Endothelial cell of umbilical vein (primary cell): ENCODE measurements at regions not wholly inside any gene's neighbourhood (a gene's known extent, or its start where the extent isn't known, plus 50 kb on each side); places are given as distances from the start of the nearest gene placed in this dataset.

Experiments used
- BruUV-seq: library from RNA; stranded (reverse); fragments of 400-500 nt; replicated peaks from 2 replicates; lab custom pipeline; 2021; lab: Mats Ljungman, UMichigan
- CTCF ChIA-PET: fragments of 300-600, 350-600 bp; sonication (Branson Sonifier 250); formaldehyde crosslinking; loops from one replicate; lab custom pipeline; 2021; ENCODE audit warnings: antibody characterized with exemption, inconsistent platforms; lab: Charles Lee
- POLR2A ChIA-PET: fragments of 300-600, 350-600 bp; sonication (Branson Sonifier 250); formaldehyde crosslinking; loops from one replicate; lab custom pipeline; 2021; ENCODE audit warnings: antibody characterized with exemption, inconsistent platforms; lab: Charles Lee
- DNase-seq: peaks from one replicate; pipeline ENCODE4 v3.0.0-alpha.2; 2011; ENCODE audit warnings: low read depth, low spot score
- FAIRE-seq: peaks from 2 replicates; lab custom pipeline; 2011; peaks lifted over from hg19 to GRCh38; lab: Jason Lieb, UNC
- H2AFZ ChIP-seq: 2 replicates; pipeline ENCODE4 v1.6.0; 2012; ENCODE audit warnings: low read depth, low read length, control low read depth, inconsistent platforms
- H3K27ac ChIP-seq: 2 replicates; pipeline ENCODE4 v1.5.1; 2011; ENCODE audit warnings: low read depth, mild to moderate bottlenecking, control low read depth, low read length, moderate library complexity; ENCODE audit not compliant: insufficient read depth
- H3K27me3 ChIP-seq, 2 experiments: 2 replicates each; pipeline versions ENCODE4 v1.6.0 to v1.6.1; 2011; ENCODE audit warnings: low read length in 2 of 2, mixed read lengths in 1 of 2; ENCODE audit not compliant: control insufficient read depth in 2 of 2, insufficient read depth in 2 of 2
- H3K36me3 ChIP-seq, 2 experiments: 2 replicates in 1 of 2; 3 replicates in 1 of 2; pipeline ENCODE4 v1.5.1; 2011; ENCODE audit warnings: low read length in 2 of 2, mild to moderate bottlenecking in 1 of 2, moderate library complexity in 1 of 2; ENCODE audit not compliant: control insufficient read depth in 2 of 2, insufficient read depth in 2 of 2; ENCODE audit errors: extremely low read depth in 1 of 2
- H3K4me1 ChIP-seq: 3 replicates; pipeline ENCODE4 v1.5.1; 2011; ENCODE audit warnings: mild to moderate bottlenecking, low read length; ENCODE audit not compliant: control insufficient read depth, insufficient read depth; ENCODE audit errors: extremely low read depth
- H3K4me2 ChIP-seq: 2 replicates; pipeline ENCODE4 v1.6.1; 2011; ENCODE audit warnings: low read length, control low read depth, mixed read lengths; ENCODE audit not compliant: insufficient read depth
- H3K4me3 ChIP-seq, 3 experiments: fragments of 200-600 bp in 1 of 3; sonication (generic), shearing (Covaris generic) in 1 of 3; replicated peaks in 1 of 3; 2 replicates each; pipeline ENCODE4 v1.5.1; 2011 to 2016; ENCODE audit warnings: control low read depth in 3 of 3, low read length in 3 of 3, mild to moderate bottlenecking in 2 of 3, inconsistent platforms in 1 of 3, low read depth in 1 of 3, moderate library complexity in 1 of 3; ENCODE audit not compliant: insufficient read depth in 1 of 3
- H3K79me2 ChIP-seq: 2 replicates; pipeline ENCODE4 v1.6.0; 2012; ENCODE audit warnings: low read length, inconsistent platforms; ENCODE audit not compliant: control insufficient read depth, insufficient read depth
- H3K9ac ChIP-seq: replicated peaks from 2 replicates; pipeline ENCODE3; 2011; ENCODE audit warnings: low read length, control low read depth; ENCODE audit not compliant: insufficient read depth; ENCODE audit errors: extremely low read depth
- H3K9me1 ChIP-seq: replicated peaks from 3 replicates; pipeline ENCODE4 v1.6.0; 2011; ENCODE audit warnings: mild to moderate bottlenecking, low read length; ENCODE audit not compliant: control insufficient read depth, insufficient read depth; ENCODE audit errors: extremely low read depth
- H3K9me3 ChIP-seq: replicated peaks from 2 replicates; pipeline ENCODE4 v1.5.1; 2012; ENCODE audit warnings: low read length, inconsistent platforms; ENCODE audit not compliant: control insufficient read depth, insufficient read depth
- H4K20me1 ChIP-seq: replicated peaks from 2 replicates; pipeline ENCODE3; 2011; ENCODE audit warnings: mild to moderate bottlenecking, low read length; ENCODE audit not compliant: control insufficient read depth, insufficient read depth; ENCODE audit errors: extremely low read depth
- EZH2 ChIP-seq: IDR thresholded peaks from 2 replicates; pipeline ENCODE4 v1.6.1; 2012; ENCODE audit warnings: borderline replicate concordance, low read depth, mild to moderate bottlenecking, moderate library complexity, low read length, inconsistent platforms; ENCODE audit not compliant: severe bottlenecking
- FOS ChIP-seq: IDR thresholded peaks from 2 replicates; pipeline ENCODE4 v1.6.1; 2011; ENCODE audit warnings: mild to moderate bottlenecking, low read length, moderate library complexity, borderline replicate concordance; ENCODE audit not compliant: insufficient read depth
- GATA2 ChIP-seq: IDR thresholded peaks from 2 replicates; pipeline ENCODE4 v1.7.0; 2011; ENCODE audit warnings: low read depth, mild to moderate bottlenecking, moderate library complexity, mixed read lengths, low read length; ENCODE audit not compliant: insufficient read length, insufficient read depth
- JUN ChIP-seq: IDR thresholded peaks from 2 replicates; pipeline ENCODE4 v1.6.1; 2011; ENCODE audit warnings: borderline replicate concordance, low read depth; ENCODE audit not compliant: insufficient read length, insufficient read depth
- MAX ChIP-seq: IDR thresholded peaks from 2 replicates; pipeline ENCODE4 v1.6.1; 2011; ENCODE audit not compliant: insufficient read depth, insufficient read length
- MYC ChIP-seq: IDR thresholded peaks from one replicate; pipeline ENCODE4 v1.6.1; 2011; ENCODE audit warnings: mild to moderate bottlenecking, low read depth, low read length
- POLR2A ChIP-seq: IDR thresholded peaks from 2 replicates; pipeline ENCODE4 v1.6.1; 2012; ENCODE audit warnings: low read depth, mild to moderate bottlenecking, control low read depth, low read length
- POLR2AphosphoS5 ChIP-seq: IDR thresholded peaks from 2 replicates; pipeline ENCODE4 v1.6.1; 2012; ENCODE audit warnings: low read depth, mild to moderate bottlenecking, control low read depth, low read length, moderate library complexity; ENCODE audit not compliant: insufficient read depth
- dilution Hi-C: fragments of 300-500 bp; cut with MboI; formaldehyde crosslinking; loops from one replicate; pipeline ENCODE4 v1.15.0; 2019; ENCODE audit warnings: low sequenced_read_pairs; ENCODE audit not compliant: extremely low pct_ligation_motif_present
- intact Hi-C: fragments of 100-400 bp; cut with micrococcal nuclease; formaldehyde crosslinking; loops from one replicate; pipeline ENCODE4 v1.10.0; 2022
- TF ChIP-seq, protein P1 (sequence below), 2 donors: IDR thresholded peaks; 1 replicate in 1 of 2; 2 replicates in 1 of 2; pipeline ENCODE4 v1.5.1; 2011; ENCODE audit warnings: low read length in 2 of 2, mild to moderate bottlenecking in 2 of 2, moderate library complexity in 2 of 2, control low read depth in 1 of 2, inconsistent platforms in 1 of 2, low read depth in 1 of 2; ENCODE audit not compliant: insufficient read depth in 1 of 2; ENCODE audit errors: extremely low read depth in 1 of 2

GRCh38 chr18:22485808-22486244 is 68.1 kb upstream of the CTAGE1 start:
- Histone ChIP-seq H3K9me1 (no peaks in the 10 kb centered on the region), H3K79me2 (no peaks in the 10 kb centered on the region), H3K9me3 (no peaks in the 10 kb centered on the region), H4K20me1 (no peaks in the 10 kb centered on the region), H3K36me3 (no peaks in the 10 kb centered on the region), H3K9ac (no peak overlapping the region), H3K4me2 (no peak overlapping the region), H3K27ac (no peak overlapping the region), H3K27me3 (no peaks in the 10 kb centered on the region), H3K4me1 (no peaks in the 10 kb centered on the region), H2AFZ (no peak overlapping the region), H3K4me3 (no peak overlapping the region)
- BruUV-seq: no TSS peak
- dilution Hi-C loops (no loop called here), intact Hi-C loops (no loop called here)
- TF ChIP-seq JUN: no peak
- TF ChIP-seq FOS: no peak
- no peak for TF ChIP-seq MYC
- no peak for TF ChIP-seq POLR2AphosphoS5
- TF ChIP-seq, protein P1, sequence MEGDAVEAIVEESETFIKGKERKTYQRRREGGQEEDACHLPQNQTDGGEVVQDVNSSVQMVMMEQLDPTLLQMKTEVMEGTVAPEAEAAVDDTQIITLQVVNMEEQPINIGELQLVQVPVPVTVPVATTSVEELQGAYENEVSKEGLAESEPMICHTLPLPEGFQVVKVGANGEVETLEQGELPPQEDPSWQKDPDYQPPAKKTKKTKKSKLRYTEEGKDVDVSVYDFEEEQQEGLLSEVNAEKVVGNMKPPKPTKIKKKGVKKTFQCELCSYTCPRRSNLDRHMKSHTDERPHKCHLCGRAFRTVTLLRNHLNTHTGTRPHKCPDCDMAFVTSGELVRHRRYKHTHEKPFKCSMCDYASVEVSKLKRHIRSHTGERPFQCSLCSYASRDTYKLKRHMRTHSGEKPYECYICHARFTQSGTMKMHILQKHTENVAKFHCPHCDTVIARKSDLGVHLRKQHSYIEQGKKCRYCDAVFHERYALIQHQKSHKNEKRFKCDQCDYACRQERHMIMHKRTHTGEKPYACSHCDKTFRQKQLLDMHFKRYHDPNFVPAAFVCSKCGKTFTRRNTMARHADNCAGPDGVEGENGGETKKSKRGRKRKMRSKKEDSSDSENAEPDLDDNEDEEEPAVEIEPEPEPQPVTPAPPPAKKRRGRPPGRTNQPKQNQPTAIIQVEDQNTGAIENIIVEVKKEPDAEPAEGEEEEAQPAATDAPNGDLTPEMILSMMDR (IDR thresholded peaks at IDR 0.05; ENCODE audit: extremely low read depth in 1 of 2, insufficient read depth in 1 of 2, low read depth in 1 of 2, low read length in 2 of 2): no peak
- TF ChIP-seq MAX: no peak
- TF ChIP-seq GATA2: no peak
- no peak for TF ChIP-seq EZH2
- no peak for TF ChIP-seq POLR2A
- DNase-seq (no peak), FAIRE-seq (no peak)
- ChIA-PET CTCF (interaction anchor here (1.9 kb wide), 1 partner anchor 9 kb away, joined by 7 read pairs; no protein-coding TSS in a partner anchor), POLR2A (no interaction called here)
